CD14-positive monocyte (primary cell): ENCODE measurements at regions not wholly inside any gene's neighbourhood (a gene's known extent, or its start where the extent isn't known, plus 50 kb on each side); places are given as distances from the start of the nearest gene placed in this dataset.

Experiments used
- DNase-seq, 3 donors: peaks; one replicate each; pipeline ENCODE4 v3.0.0-alpha.2; 2011 to 2022
- H2AFZ ChIP-seq: 2 replicates; pipeline ENCODE4 v1.6.0; 2012; ENCODE audit warnings: mild to moderate bottlenecking, low read depth, low read length, inconsistent platforms; ENCODE audit not compliant: insufficient read depth, poor library complexity, severe bottlenecking
- H3K27ac ChIP-seq, 2 donors: 1 replicate in 1 of 2; 2 replicates in 1 of 2; pipeline ENCODE4 v1.5.1; 2012 to 2013; ENCODE audit warnings: low read length in 2 of 2, control low read depth in 1 of 2, inconsistent platforms in 1 of 2, low read depth in 1 of 2, mild to moderate bottlenecking in 1 of 2
- H3K27me3 ChIP-seq, 2 donors: one replicate each; pipeline versions ENCODE4 v1.6.0 to v1.6.1; 2011 to 2013; ENCODE audit warnings: low read length in 2 of 2; ENCODE audit not compliant: control insufficient read depth in 2 of 2, insufficient read depth in 2 of 2
- H3K36me3 ChIP-seq, 2 donors: replicated peaks in 1 of 2; 1 replicate in 1 of 2; 2 replicates in 1 of 2; pipeline versions ENCODE4 v1.5.1 to v1.6.1; 2012 to 2013; ENCODE audit warnings: low read length in 2 of 2, control low read depth in 1 of 2, inconsistent platforms in 1 of 2, mild to moderate bottlenecking in 1 of 2; ENCODE audit not compliant: insufficient read depth in 2 of 2, control insufficient read depth in 1 of 2
- H3K4me1 ChIP-seq, 2 donors: 1 replicate in 1 of 2; 2 replicates in 1 of 2; pipeline versions ENCODE4 v1.5.1 to v1.6.1; 2012 to 2013; ENCODE audit warnings: low read length in 2 of 2, control low read depth in 1 of 2, inconsistent platforms in 1 of 2, mild to moderate bottlenecking in 1 of 2, moderate library complexity in 1 of 2; ENCODE audit not compliant: insufficient read depth in 2 of 2, control insufficient read depth in 1 of 2
- H3K4me2 ChIP-seq: replicated peaks from 2 replicates; pipeline ENCODE3; 2012; ENCODE audit warnings: low read length, moderate library complexity, mild to moderate bottlenecking; ENCODE audit not compliant: poor library complexity, severe bottlenecking; ENCODE audit errors: extremely low read depth
- H3K4me3 ChIP-seq, 3 experiments: fragments of 200-600 bp in 1 of 3; sonication (generic) in 1 of 3; replicated peaks in 1 of 3; 1 replicate in 2 of 3; 2 replicates in 1 of 3; pipeline ENCODE4 v1.5.1; 2011 to 2013; ENCODE audit warnings: low read length in 3 of 3, mild to moderate bottlenecking in 3 of 3, control low read depth in 2 of 3, low read depth in 2 of 3, inconsistent platforms in 1 of 3, moderate library complexity in 1 of 3
- H3K79me2 ChIP-seq: 2 replicates; pipeline ENCODE4 v1.6.0; 2012; ENCODE audit warnings: mild to moderate bottlenecking, control low read depth, inconsistent platforms, low read length, moderate library complexity; ENCODE audit not compliant: insufficient read depth
- H3K9ac ChIP-seq: 2 replicates; pipeline ENCODE4 v1.6.0; 2017; ENCODE audit warnings: low read length, mild to moderate bottlenecking; ENCODE audit not compliant: insufficient read depth, poor library complexity, severe bottlenecking
- H3K9me3 ChIP-seq, 2 donors: replicated peaks in 1 of 2; 1 replicate in 1 of 2; 2 replicates in 1 of 2; pipeline versions ENCODE4 v1.5.1 to v1.6.1; 2012 to 2013; ENCODE audit warnings: low read length in 2 of 2, control low read depth in 1 of 2; ENCODE audit not compliant: control insufficient read depth in 1 of 2, insufficient read depth in 1 of 2
- H4K20me1 ChIP-seq: 2 replicates; pipeline ENCODE4 v1.6.0; 2012; ENCODE audit warnings: mild to moderate bottlenecking, low read length, control low read depth, moderate library complexity; ENCODE audit not compliant: insufficient read depth
- H3K27ac Mint-ChIP-seq, 7 donors: one replicate each; pipeline ENCODE4 v1.8.0; 2020; ENCODE audit warnings: mild to moderate bottlenecking in 7 of 7, mixed read lengths in 7 of 7, moderate library complexity in 6 of 7, inconsistent platforms in 2 of 7
- H3K27me3 Mint-ChIP-seq, 3 donors: one replicate each; pipeline ENCODE4 v1.8.0; 2021 to 2022; ENCODE audit warnings: low read depth in 3 of 3, mild to moderate bottlenecking in 3 of 3, mixed read lengths in 3 of 3, moderate library complexity in 3 of 3, inconsistent platforms in 1 of 3
- H3K36me3 Mint-ChIP-seq, 2 donors: one replicate each; pipeline ENCODE4 v1.8.0; 2020; ENCODE audit warnings: mixed read lengths in 2 of 2, inconsistent platforms in 1 of 2, mild to moderate bottlenecking in 1 of 2
- H3K4me1 Mint-ChIP-seq: one replicate; pipeline ENCODE4 v1.8.0; 2020; ENCODE audit warnings: mild to moderate bottlenecking, mixed read lengths
- H3K4me3 Mint-ChIP-seq, 2 donors: one replicate each; pipeline ENCODE4 v1.8.0; 2020; ENCODE audit warnings: mild to moderate bottlenecking in 2 of 2, mixed read lengths in 2 of 2, moderate library complexity in 1 of 2
- H3K9me3 Mint-ChIP-seq, 7 donors: one replicate each; pipeline ENCODE4 v1.8.0; 2020 to 2022; ENCODE audit warnings: mixed read lengths in 7 of 7, mild to moderate bottlenecking in 6 of 7, moderate library complexity in 6 of 7, inconsistent platforms in 2 of 7
- CTCF ChIP-seq: fragments of 200-600 bp; IDR thresholded peaks from one replicate; pipeline ENCODE4 v1.8.0; 2022; ENCODE audit warnings: antibody characterized with exemption, mild to moderate bottlenecking
- WGBS: methylation state at CpG from one replicate; pipeline ENCODE4 v1.1.5; 2013; ENCODE audit warnings: missing lambda C conversion rate; ENCODE audit not compliant: insufficient coverage; 5-methylcytosine and 5-hydroxymethylcytosine counted together
- intact Hi-C, 2 donors: fragments of 100-400 bp; cut with micrococcal nuclease; formaldehyde crosslinking; loops; one replicate each; pipeline versions ENCODE4 v1.15.0 to v1.15.1; 2023

GRCh38 chr5:100974082-100974481 lies 71.0 kb upstream of the ST8SIA4 start:
- Histone ChIP-seq H3K9me3 (no peaks in the 10 kb centered on the region), H4K20me1 (no peaks in the 10 kb centered on the region), H2AFZ (no peak overlapping the region), H3K79me2 (no peaks in the 10 kb centered on the region), H3K36me3 (no peaks in the 10 kb centered on the region), H3K9ac (no peak overlapping the region), H3K27me3 (no peaks in the 10 kb centered on the region), H3K4me2 (no peak overlapping the region), H3K27ac (no peak overlapping the region), H3K4me3 (no peak overlapping the region), H3K4me1 (no peaks in the 10 kb centered on the region)
- Mint-ChIP-seq H3K4me3 (no peak overlapping the region), H3K27ac (no peak overlapping the region), H3K27me3 (peaks cover 0 to 4% (median 2%) of the 10 kb centered on the region in 3 donors), H3K36me3 (no peaks in the 10 kb centered on the region), H3K4me1 (no peaks in the 10 kb centered on the region), H3K9me3 (peaks cover 0 to 12% (median 3%) of the 10 kb centered on the region in 7 donors)
- WGBS: 100% methylated on average over 1 of the region's 3 CpGs
- no peak for DNase-seq
- intact Hi-C loops: no loop called here
- TF ChIP-seq CTCF: no peak

GRCh38 chr5:100970646-100971255 lies 67.7 kb upstream of the ST8SIA4 start:
- 97% methylated on average over 4 of the region's 5 CpGs for WGBS
- H3K36me3 ChIP-seq: no peaks in the 10 kb centered on the region
- H3K9me3 Mint-ChIP-seq: peaks cover 0 to 2% (median 0%) of the 10 kb centered on the region in 7 donors
- no peaks in the 10 kb centered on the region for H3K4me1 Mint-ChIP-seq
- DNase-seq: no peak
- no peaks in the 10 kb centered on the region for H3K36me3 Mint-ChIP-seq
- no peak overlapping the region for H3K4me2 ChIP-seq
- peaks cover 0 to 5% (median 0%) of the 10 kb centered on the region in 3 donors for H3K27me3 Mint-ChIP-seq
- H3K4me3 Mint-ChIP-seq: no peak overlapping the region
- H3K9me3 ChIP-seq: no peaks in the 10 kb centered on the region
- H3K27ac ChIP-seq: no peak overlapping the region
- no peaks in the 10 kb centered on the region for H4K20me1 ChIP-seq
- no peak overlapping the region for H3K9ac ChIP-seq
- no peak overlapping the region for H3K27ac Mint-ChIP-seq
- no peak overlapping the region for H3K4me3 ChIP-seq
- TF ChIP-seq CTCF: no peak
- H3K4me1 ChIP-seq: no peaks in the 10 kb centered on the region
- H2AFZ ChIP-seq: no peak overlapping the region
- intact Hi-C loops: no loop called here
- no peaks in the 10 kb centered on the region for H3K27me3 ChIP-seq
- no peaks in the 10 kb centered on the region for H3K79me2 ChIP-seq
